Fibroblast of peridontal ligament (primary cell): ENCODE measurements at regions not wholly inside any gene's neighbourhood (a gene's known extent, or its start where the extent isn't known, plus 50 kb on each side); places are given as distances from the start of the nearest gene placed in this dataset.
"Not testable (repeated sequence)": the region's sequence is repeated elsewhere in the genome, so short reads cannot be mapped to it uniquely, and the experiment has no call there.

Experiments used
- DNase-seq: peaks from one replicate; pipeline ENCODE4 v3.0.0-alpha.2; 2010; ENCODE audit errors: extremely low read depth

- DNase-seq = no peak
Observed at GRCh38 chr6:16907991-16908390, 146.7 kb upstream of the ATXN1 start.

- DNase-seq = no peak
Observed at GRCh38 chr6:16904957-16905356, 143.7 kb upstream of the ATXN1 start.

- DNase-seq = peak; percentile 79
Observed at GRCh38 chr6:16903470-16903869, 142.2 kb upstream of the ATXN1 start.

GRCh38 chr6:16902502-16902901, 141.2 kb upstream of the ATXN1 start:
- no peak for DNase-seq

- DNase-seq = peak; percentile 88
Observed at GRCh38 chr6:16901782-16902181, 140.5 kb upstream of the ATXN1 start.

- no peak for DNase-seq
Observed at GRCh38 chr6:16901306-16901705, 140.0 kb upstream of the ATXN1 start.

- no peak for DNase-seq
Observed at GRCh38 chr6:16898640-16899396, 137.6 kb upstream of the ATXN1 start.

- no peak for DNase-seq
Observed at GRCh38 chr6:16897669-16898068, 136.4 kb upstream of the ATXN1 start.

GRCh38 chr6:16894301-16894700, 133.0 kb upstream of the ATXN1 start:
- DNase-seq = no peak

- DNase-seq = not testable (repeated sequence)
Observed at GRCh38 chr6:16891110-16891509, 129.8 kb upstream of the ATXN1 start.

- DNase-seq = no peak
Observed at GRCh38 chr6:16885411-16886160, 124.3 kb upstream of the ATXN1 start.

GRCh38 chr6:16884526-16884925, 123.3 kb upstream of the ATXN1 start:
- DNase-seq = no peak

- peak; percentile 21 for DNase-seq
Observed at GRCh38 chr6:16883414-16883813, 122.2 kb upstream of the ATXN1 start.

- DNase-seq = no peak
Observed at GRCh38 chr6:16882230-16882629, 121.0 kb upstream of the ATXN1 start.

- DNase-seq = not testable (repeated sequence)
Observed at GRCh38 chr6:16876852-16877251, 115.6 kb upstream of the ATXN1 start.

- DNase-seq = no peak
Observed at GRCh38 chr6:16876201-16876600, 114.9 kb upstream of the ATXN1 start.

GRCh38 chr6:16873698-16874097, 112.4 kb upstream of the ATXN1 start:
- no peak for DNase-seq

- no peak for DNase-seq
Observed at GRCh38 chr6:16872543-16873235, 111.4 kb upstream of the ATXN1 start.

- DNase-seq = no peak
Observed at GRCh38 chr6:16871047-16871446, 109.8 kb upstream of the ATXN1 start.

- peak; percentile 56 for DNase-seq
Observed at GRCh38 chr6:16868968-16869367, 107.7 kb upstream of the ATXN1 start.

- DNase-seq = no peak
Observed at GRCh38 chr6:16857969-16858592, 96.8 kb upstream of the ATXN1 start.

GRCh38 chr6:16855460-16855859, 94.2 kb upstream of the ATXN1 start:
- DNase-seq = no peak
